Tibial artery (tissue), 4 donors: ENCODE measurements at regions not wholly inside any gene's neighbourhood (a gene's known extent, or its start where the extent isn't known, plus 50 kb on each side); places are given as distances from the start of the nearest gene placed in this dataset.

Source experiments
- DNase-seq, 2 donors: peaks; one replicate each; pipeline ENCODE4 v3.0.0-alpha.2; 2019
- H3K27ac ChIP-seq, 2 donors: fragments of 200-600 bp; sonication (generic) in 1 of 2; 1 replicate in 1 of 2; 2 replicates in 1 of 2; pipeline ENCODE4 v1.5.1; 2018 to 2019; ENCODE audit warnings: mild to moderate bottlenecking in 1 of 2
- H3K27me3 ChIP-seq, 2 donors: fragments of 200-600 bp; sonication (generic) in 1 of 2; one replicate each; pipeline versions ENCODE4 v1.5.1 to v1.6.0; 2016 to 2019
- H3K36me3 ChIP-seq, 3 donors: fragments of 200-600 bp; sonication (generic) in 2 of 3; one replicate each; pipeline ENCODE4 v1.5.1; 2016 to 2019; ENCODE audit warnings: mild to moderate bottlenecking in 2 of 3
- H3K4me1 ChIP-seq, 4 donors: fragments of 200-600 bp; sonication (generic) in 2 of 4; 1 replicate in 3 of 4; 2 replicates in 1 of 4; pipeline ENCODE4 v1.5.1; 2016 to 2019
- H3K4me3 ChIP-seq, 2 donors: fragments of 200-600 bp; sonication (generic) in 1 of 2; 1 replicate in 1 of 2; 2 replicates in 1 of 2; pipeline ENCODE4 v1.5.1; 2018 to 2019; ENCODE audit warnings: mild to moderate bottlenecking in 2 of 2
- H3K9me3 ChIP-seq, 3 donors: fragments of 200-600 bp; sonication (generic) in 1 of 3; one replicate each; pipeline ENCODE4 v1.5.1; 2016 to 2019
- CTCF ChIP-seq, 2 experiments: fragments of 200-600 bp in 1 of 2; fragments of 450-650 bp in 1 of 2; IDR thresholded peaks; one replicate each; pipeline ENCODE4 v1.5.1; 2017 to 2019; ENCODE audit warnings: antibody characterized with exemption in 2 of 2, mild to moderate bottlenecking in 1 of 2, moderate library complexity in 1 of 2
- intact Hi-C: fragments of 100-400 bp; cut with DNase I; formaldehyde crosslinking; loops from one replicate; pipeline ENCODE4 v1.15.0; 2023; ENCODE audit warnings: low total_unique reads

GRCh38 chr18:41646915-41647620 lies 308.0 kb upstream of the PIK3C3 start:
- Histone ChIP-seq H3K4me1 (peaks cover 0 to 5% (median 0%) of the 10 kb centered on the region in 4 donors), H3K27me3 (no peaks in the 10 kb centered on the region), H3K9me3 (no peaks in the 10 kb centered on the region), H3K4me3 (no peak overlapping the region), H3K36me3 (no peaks in the 10 kb centered on the region), H3K27ac (no peak overlapping the region)
- DNase-seq, result no peak
- intact Hi-C loops, result no loop called here
- TF ChIP-seq CTCF (IDR thresholded peaks at IDR 0.05), result no peak

- H3K27me3 ChIP-seq, result no peaks in the 10 kb centered on the region
- H3K4me1 ChIP-seq, result peaks cover 0 to 5% (median 0%) of the 10 kb centered on the region in 4 donors
- DNase-seq, result no peak
- TF ChIP-seq CTCF (IDR thresholded peaks at IDR 0.05), result no peak
- H3K9me3 ChIP-seq, result no peaks in the 10 kb centered on the region
- no peak overlapping the region for H3K4me3 ChIP-seq
- H3K36me3 ChIP-seq, result no peaks in the 10 kb centered on the region
- intact Hi-C loops, result no loop called here
- no peak overlapping the region for H3K27ac ChIP-seq
Measured at GRCh38 chr18:41645589-41646360, 309.3 kb upstream of the PIK3C3 start.

- Histone ChIP-seq H3K4me3 (no peak overlapping the region), H3K27me3 (no peaks in the 10 kb centered on the region), H3K27ac (no peak overlapping the region), H3K4me1 (peaks cover 0 to 5% (median 0%) of the 10 kb centered on the region in 4 donors), H3K36me3 (no peaks in the 10 kb centered on the region), H3K9me3 (no peaks in the 10 kb centered on the region)
- intact Hi-C loops, result no loop called here
- no peak for TF ChIP-seq CTCF (IDR thresholded peaks at IDR 0.05)
- no peak for DNase-seq
Measured at GRCh38 chr18:41644466-41644865, 310.6 kb upstream of the PIK3C3 start.

- Histone ChIP-seq H3K4me1 (peaks cover 0 to 5% (median 0%) of the 10 kb centered on the region in 4 donors), H3K9me3 (no peaks in the 10 kb centered on the region), H3K36me3 (no peaks in the 10 kb centered on the region), H3K4me3 (no peak overlapping the region), H3K27ac (no peak overlapping the region), H3K27me3 (no peaks in the 10 kb centered on the region)
- intact Hi-C loops, result no loop called here
- no peak for TF ChIP-seq CTCF (IDR thresholded peaks at IDR 0.05)
- no peak for DNase-seq
Measured at GRCh38 chr18:41643427-41643826, 311.6 kb upstream of the PIK3C3 start.

- DNase-seq, result no peak
- Histone ChIP-seq H3K4me1 (peaks cover 0 to 5% (median 0%) of the 10 kb centered on the region in 4 donors), H3K36me3 (no peaks in the 10 kb centered on the region), H3K27ac (no peak overlapping the region), H3K9me3 (no peaks in the 10 kb centered on the region), H3K27me3 (no peaks in the 10 kb centered on the region), H3K4me3 (no peak overlapping the region)
- intact Hi-C loops, result no loop called here
- no peak for TF ChIP-seq CTCF (IDR thresholded peaks at IDR 0.05)
Measured at GRCh38 chr18:41642756-41643155, 312.3 kb upstream of the PIK3C3 start.
